WERI-Rb-1 (cell line): ENCODE measurements at regions not wholly inside any gene's neighbourhood (a gene's known extent, or its start where the extent isn't known, plus 50 kb on each side); places are given as distances from the start of the nearest gene placed in this dataset.

ENCODE experiments used
- DNase-seq: peaks from one replicate; pipeline ENCODE4 v3.0.0-alpha.2; 2020
- H3K27ac ChIP-seq: fragments of 250-450 bp; sonication (Bioruptor Pico); 2 replicates; pipeline ENCODE4 v1.5.1; 2020; ENCODE audit warnings: mild to moderate bottlenecking, moderate library complexity
- H3K27me3 ChIP-seq: fragments of 250-450 bp; sonication (Bioruptor Pico); 2 replicates; pipeline ENCODE4 v1.5.1; 2021; ENCODE audit warnings: mild to moderate bottlenecking, low read depth, moderate library complexity; ENCODE audit not compliant: insufficient read depth, severe bottlenecking
- H3K36me3 ChIP-seq: fragments of 250-450 bp; sonication (Bioruptor Pico); 2 replicates; pipeline ENCODE4 v1.5.1; 2020; ENCODE audit warnings: mild to moderate bottlenecking, moderate library complexity
- H3K4me3 ChIP-seq: 2 replicates; pipeline ENCODE4 v1.5.1; 2011; ENCODE audit warnings: low read depth, mild to moderate bottlenecking, control low read depth, low read length
- H3K9me3 ChIP-seq: fragments of 250-450 bp; sonication (Bioruptor Pico); 2 replicates; pipeline ENCODE4 v1.5.1; 2021; ENCODE audit warnings: mild to moderate bottlenecking, moderate library complexity; ENCODE audit not compliant: severe bottlenecking
- TF ChIP-seq, protein P1 (sequence below): IDR thresholded peaks from 2 replicates; pipeline ENCODE4 v1.5.1; 2011; ENCODE audit warnings: low read depth, mild to moderate bottlenecking, control low read depth, inconsistent platforms, low read length

DNA sequence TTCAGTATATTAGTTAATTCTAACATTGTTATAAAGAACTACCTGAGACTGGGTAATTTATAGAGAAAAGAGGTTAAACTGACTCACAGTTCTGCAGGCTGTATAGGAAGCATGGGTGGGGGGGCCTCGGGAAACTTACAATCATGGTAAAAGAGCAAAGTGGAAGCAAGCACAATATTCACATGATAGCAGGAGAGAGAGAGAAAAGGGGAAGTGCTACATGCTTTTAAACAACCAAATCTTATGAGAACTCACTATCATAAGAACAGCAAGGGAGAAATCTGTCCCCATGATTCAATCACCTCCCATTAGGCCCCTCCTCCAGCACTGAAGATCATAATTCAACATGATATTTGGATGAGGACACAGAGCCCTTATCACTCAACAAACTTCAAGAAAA, 324.9 kb downstream of the ZNF608 start:
- DNase-seq = no peak
- H3K27me3 ChIP-seq = no peaks in the 10 kb centered on the region
- peaks cover 3% of the 10 kb centered on the region for H3K9me3 ChIP-seq
- TF ChIP-seq, protein P1, sequence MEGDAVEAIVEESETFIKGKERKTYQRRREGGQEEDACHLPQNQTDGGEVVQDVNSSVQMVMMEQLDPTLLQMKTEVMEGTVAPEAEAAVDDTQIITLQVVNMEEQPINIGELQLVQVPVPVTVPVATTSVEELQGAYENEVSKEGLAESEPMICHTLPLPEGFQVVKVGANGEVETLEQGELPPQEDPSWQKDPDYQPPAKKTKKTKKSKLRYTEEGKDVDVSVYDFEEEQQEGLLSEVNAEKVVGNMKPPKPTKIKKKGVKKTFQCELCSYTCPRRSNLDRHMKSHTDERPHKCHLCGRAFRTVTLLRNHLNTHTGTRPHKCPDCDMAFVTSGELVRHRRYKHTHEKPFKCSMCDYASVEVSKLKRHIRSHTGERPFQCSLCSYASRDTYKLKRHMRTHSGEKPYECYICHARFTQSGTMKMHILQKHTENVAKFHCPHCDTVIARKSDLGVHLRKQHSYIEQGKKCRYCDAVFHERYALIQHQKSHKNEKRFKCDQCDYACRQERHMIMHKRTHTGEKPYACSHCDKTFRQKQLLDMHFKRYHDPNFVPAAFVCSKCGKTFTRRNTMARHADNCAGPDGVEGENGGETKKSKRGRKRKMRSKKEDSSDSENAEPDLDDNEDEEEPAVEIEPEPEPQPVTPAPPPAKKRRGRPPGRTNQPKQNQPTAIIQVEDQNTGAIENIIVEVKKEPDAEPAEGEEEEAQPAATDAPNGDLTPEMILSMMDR = no peak
- no peak overlapping the region for H3K4me3 ChIP-seq
- no peak overlapping the region for H3K27ac ChIP-seq
- no peaks in the 10 kb centered on the region for H3K36me3 ChIP-seq

DNA sequence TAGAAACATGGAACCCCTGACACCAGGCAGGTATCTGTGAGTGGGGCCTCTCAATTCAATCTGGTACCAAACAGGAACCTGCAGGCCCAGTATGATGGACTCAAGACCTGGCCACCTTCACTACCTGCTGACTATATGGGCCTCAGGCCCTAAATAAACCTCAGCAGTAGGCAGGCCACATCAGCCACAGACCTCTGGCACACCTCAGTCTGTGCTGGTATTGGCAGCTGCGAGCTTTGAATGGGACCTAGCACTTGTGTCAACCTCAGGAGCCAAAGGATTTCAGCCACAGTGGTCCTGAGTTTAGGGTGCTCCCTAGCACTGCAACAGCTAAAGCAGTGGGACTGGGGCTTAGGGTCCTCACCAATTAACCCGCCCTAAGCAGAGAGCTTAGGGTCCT, 325.5 kb downstream of the ZNF608 start:
- TF ChIP-seq, protein P1 = no peak
- H3K27me3 ChIP-seq = no peaks in the 10 kb centered on the region
- H3K36me3 ChIP-seq = no peaks in the 10 kb centered on the region
- no peak overlapping the region for H3K4me3 ChIP-seq
- DNase-seq = no peak
- H3K27ac ChIP-seq = no peak overlapping the region
- peaks cover 3% of the 10 kb centered on the region for H3K9me3 ChIP-seq

- Histone ChIP-seq H3K4me3 (no peak overlapping the region), H3K27me3 (no peaks in the 10 kb centered on the region), H3K27ac (no peak overlapping the region), H3K36me3 (no peaks in the 10 kb centered on the region), H3K9me3 (peaks cover 3% of the 10 kb centered on the region)
- DNase-seq = no peak
- TF ChIP-seq, protein P1 = no peak
Observed at GRCh38 chr5:124419531-124419930, 326.9 kb downstream of the ZNF608 start.

- Histone ChIP-seq H3K27me3 (no peaks in the 10 kb centered on the region), H3K4me3 (no peak overlapping the region), H3K27ac (no peak overlapping the region), H3K36me3 (no peaks in the 10 kb centered on the region), H3K9me3 (peaks cover 2% of the 10 kb centered on the region)
- TF ChIP-seq, protein P1 = no peak
- no peak for DNase-seq
Observed at GRCh38 chr5:124418390-124418789, 328.0 kb downstream of the ZNF608 start.

DNA sequence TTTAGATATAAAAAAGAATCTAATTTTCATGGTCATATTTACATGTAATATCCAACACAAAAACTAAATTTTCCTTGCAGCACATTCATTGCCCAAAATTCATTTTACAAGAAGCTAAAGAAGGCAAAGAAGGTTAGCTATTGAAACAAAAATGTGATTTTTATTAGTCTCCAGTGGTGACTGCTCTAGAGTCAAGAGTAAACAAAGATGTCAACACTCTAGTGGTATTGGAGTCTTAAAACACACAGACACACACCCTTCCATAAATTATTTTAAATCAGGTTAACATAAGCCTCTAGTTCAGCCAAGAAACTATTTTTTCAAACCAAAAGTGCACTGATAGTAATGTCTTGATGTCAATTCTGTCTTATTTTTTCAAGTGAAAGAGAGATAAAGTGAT, 329.2 kb downstream of the ZNF608 start:
- no peak overlapping the region for H3K27ac ChIP-seq
- H3K27me3 ChIP-seq = no peaks in the 10 kb centered on the region
- H3K9me3 ChIP-seq = no peaks in the 10 kb centered on the region
- TF ChIP-seq, protein P1 = no peak
- H3K36me3 ChIP-seq = no peaks in the 10 kb centered on the region
- no peak for DNase-seq
- no peak overlapping the region for H3K4me3 ChIP-seq

GRCh38 chr5:124416627-124417026, 329.8 kb downstream of the ZNF608 start:
- H3K36me3 ChIP-seq = no peaks in the 10 kb centered on the region
- TF ChIP-seq, protein P1 = no peak
- H3K9me3 ChIP-seq = no peaks in the 10 kb centered on the region
- no peak for DNase-seq
- no peaks in the 10 kb centered on the region for H3K27me3 ChIP-seq
- no peak overlapping the region for H3K27ac ChIP-seq
- no peak overlapping the region for H3K4me3 ChIP-seq
